ENCODE measurements at regions not wholly inside any gene's neighbourhood (a gene's known extent, or its start where the extent isn't known, plus 50 kb on each side); places are given as distances from the start of the nearest gene placed in this dataset.

DNA sequence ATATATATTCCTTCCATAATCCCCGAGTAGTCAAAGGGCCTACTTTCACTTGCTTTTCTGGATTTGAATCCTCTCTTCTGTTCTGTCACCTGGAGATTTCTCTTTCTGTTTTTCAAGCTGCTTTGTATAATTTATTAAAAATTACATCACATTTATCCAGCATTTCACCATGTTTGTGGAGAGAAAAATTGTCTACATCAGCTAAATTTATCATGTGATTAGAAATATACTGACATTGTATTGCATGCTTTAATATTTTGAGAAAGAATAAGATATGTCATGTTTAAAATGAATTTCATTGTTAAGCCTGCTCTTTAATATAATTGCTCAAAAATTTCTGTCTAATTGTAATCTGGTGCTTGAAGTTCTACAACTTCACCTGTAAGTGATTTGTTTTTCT, 323.1 kb upstream of the DKK2 start:
- no peak for TF ChIP-seq EZH2 (IDR thresholded peaks at IDR 0.05)
- TF ChIP-seq POLR2AphosphoS5 (IDR thresholded peaks at IDR 0.05; ENCODE audit: borderline replicate concordance, low read depth, low read length): no peak

All from SK-N-MC (cell line).